HFFc6 (cell line): ENCODE measurements at regions not wholly inside any gene's neighbourhood (a gene's known extent, or its start where the extent isn't known, plus 50 kb on each side); places are given as distances from the start of the nearest gene placed in this dataset.

ENCODE experiments used
- DNase-seq: peaks from one replicate; pipeline ENCODE4 v3.0.0-alpha.2; 2018
- H3K27ac Mint-ChIP-seq: 2 replicates; pipeline ENCODE4 v1.8.0; 2020; ENCODE audit warnings: mild to moderate bottlenecking, mixed read lengths
- H3K27me3 Mint-ChIP-seq: 2 replicates; pipeline ENCODE4 v1.8.0; 2021; ENCODE audit warnings: mild to moderate bottlenecking, moderate library complexity, mixed read lengths; ENCODE audit not compliant: insufficient read depth
- H3K36me3 Mint-ChIP-seq: 2 replicates; pipeline ENCODE4 v1.8.0; 2021; ENCODE audit warnings: low read depth, mixed read lengths
- H3K4me1 Mint-ChIP-seq: 2 replicates; pipeline ENCODE4 v1.8.0; 2020; ENCODE audit warnings: low read depth, mixed read lengths
- H3K4me3 Mint-ChIP-seq: 2 replicates; pipeline ENCODE4 v1.8.0; 2020; ENCODE audit warnings: mild to moderate bottlenecking, moderate library complexity, mixed read lengths
- H3K9me3 Mint-ChIP-seq: 2 replicates; pipeline ENCODE4 v1.8.0; 2020; ENCODE audit warnings: mild to moderate bottlenecking, mixed read lengths
- CTCF ChIP-seq: fragments of 200-600 bp; sonication (generic); IDR thresholded peaks from 2 replicates; pipeline ENCODE4 v1.5.0; 2021; ENCODE audit warnings: antibody characterized with exemption, mild to moderate bottlenecking

GRCh38 chr17:70332356-70333210, 163.3 kb downstream of the KCNJ2 start:
- Mint-ChIP-seq H3K27ac (no peak overlapping the region), H3K9me3 (peaks cover 29% of the 10 kb centered on the region), H3K36me3 (no peaks in the 10 kb centered on the region), H3K4me3 (no peak overlapping the region), H3K27me3 (no peaks in the 10 kb centered on the region), H3K4me1 (no peaks in the 10 kb centered on the region)
- no peak for DNase-seq
- no peak for TF ChIP-seq CTCF

- no peak overlapping the region for H3K27ac Mint-ChIP-seq
- no peaks in the 10 kb centered on the region for H3K27me3 Mint-ChIP-seq
- no peak for DNase-seq
- no peak overlapping the region for H3K4me3 Mint-ChIP-seq
- no peaks in the 10 kb centered on the region for H3K36me3 Mint-ChIP-seq
- no peaks in the 10 kb centered on the region for H3K4me1 Mint-ChIP-seq
- H3K9me3 Mint-ChIP-seq: peaks cover 30% of the 10 kb centered on the region
- no peak for TF ChIP-seq CTCF
These were observed 167.1 kb downstream of the KCNJ2 start for GRCh38 chr17:70336411-70336810.

- H3K27ac Mint-ChIP-seq: no peak overlapping the region
- H3K4me1 Mint-ChIP-seq: no peaks in the 10 kb centered on the region
- no peak for DNase-seq
- no peak overlapping the region for H3K4me3 Mint-ChIP-seq
- TF ChIP-seq CTCF: no peak
- H3K27me3 Mint-ChIP-seq: no peaks in the 10 kb centered on the region
- H3K36me3 Mint-ChIP-seq: no peaks in the 10 kb centered on the region
- peaks cover 41% of the 10 kb centered on the region for H3K9me3 Mint-ChIP-seq
These were observed 169.6 kb downstream of the KCNJ2 start for GRCh38 chr17:70338946-70339354.

GRCh38 chr17:70343114-70343513, 173.8 kb downstream of the KCNJ2 start:
- no peaks in the 10 kb centered on the region for H3K27me3 Mint-ChIP-seq
- no peak for TF ChIP-seq CTCF
- DNase-seq: no peak
- H3K27ac Mint-ChIP-seq: no peak overlapping the region
- no peak overlapping the region for H3K4me3 Mint-ChIP-seq
- no peaks in the 10 kb centered on the region for H3K36me3 Mint-ChIP-seq
- H3K9me3 Mint-ChIP-seq: peaks cover 16% of the 10 kb centered on the region
- H3K4me1 Mint-ChIP-seq: no peaks in the 10 kb centered on the region

- no peaks in the 10 kb centered on the region for H3K36me3 Mint-ChIP-seq
- no peak overlapping the region for H3K4me3 Mint-ChIP-seq
- no peak for TF ChIP-seq CTCF
- H3K4me1 Mint-ChIP-seq: no peaks in the 10 kb centered on the region
- no peak overlapping the region for H3K27ac Mint-ChIP-seq
- H3K9me3 Mint-ChIP-seq: peaks cover 25% of the 10 kb centered on the region
- no peak for DNase-seq
- H3K27me3 Mint-ChIP-seq: no peaks in the 10 kb centered on the region
These were observed 175.2 kb downstream of the KCNJ2 start for GRCh38 chr17:70344386-70345060.
